ENCODE measurements at regions not wholly inside any gene's neighbourhood (a gene's known extent, or its start where the extent isn't known, plus 50 kb on each side); places are given as distances from the start of the nearest gene placed in this dataset.

DNA sequence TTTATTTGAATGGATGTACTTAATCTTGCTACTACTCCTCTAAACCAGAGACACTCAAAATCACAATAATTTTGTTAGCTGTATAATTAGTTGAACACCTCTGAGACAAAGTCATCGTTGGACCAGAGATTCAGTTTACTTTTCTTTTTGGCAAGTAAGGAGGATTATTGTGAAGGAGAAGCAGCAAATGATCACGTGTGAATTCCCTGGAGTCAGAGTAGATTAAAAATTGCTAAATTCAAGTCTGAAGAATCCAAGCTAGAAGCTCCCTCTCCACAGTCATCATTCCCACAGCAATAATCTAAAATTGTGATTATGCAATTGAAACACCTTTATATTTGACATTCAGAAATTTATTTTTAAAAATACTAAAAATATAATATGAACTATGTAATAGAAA lies 484.4 kb downstream of the CMPK2 start:
- no peak overlapping the region for H3K4me2 ChIP-seq
- TF ChIP-seq, protein P1, sequence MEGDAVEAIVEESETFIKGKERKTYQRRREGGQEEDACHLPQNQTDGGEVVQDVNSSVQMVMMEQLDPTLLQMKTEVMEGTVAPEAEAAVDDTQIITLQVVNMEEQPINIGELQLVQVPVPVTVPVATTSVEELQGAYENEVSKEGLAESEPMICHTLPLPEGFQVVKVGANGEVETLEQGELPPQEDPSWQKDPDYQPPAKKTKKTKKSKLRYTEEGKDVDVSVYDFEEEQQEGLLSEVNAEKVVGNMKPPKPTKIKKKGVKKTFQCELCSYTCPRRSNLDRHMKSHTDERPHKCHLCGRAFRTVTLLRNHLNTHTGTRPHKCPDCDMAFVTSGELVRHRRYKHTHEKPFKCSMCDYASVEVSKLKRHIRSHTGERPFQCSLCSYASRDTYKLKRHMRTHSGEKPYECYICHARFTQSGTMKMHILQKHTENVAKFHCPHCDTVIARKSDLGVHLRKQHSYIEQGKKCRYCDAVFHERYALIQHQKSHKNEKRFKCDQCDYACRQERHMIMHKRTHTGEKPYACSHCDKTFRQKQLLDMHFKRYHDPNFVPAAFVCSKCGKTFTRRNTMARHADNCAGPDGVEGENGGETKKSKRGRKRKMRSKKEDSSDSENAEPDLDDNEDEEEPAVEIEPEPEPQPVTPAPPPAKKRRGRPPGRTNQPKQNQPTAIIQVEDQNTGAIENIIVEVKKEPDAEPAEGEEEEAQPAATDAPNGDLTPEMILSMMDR (conservative IDR thresholded peaks at IDR 0.05) = no peak
- no peak for TF ChIP-seq EZH2 (IDR thresholded peaks at IDR 0.05; ENCODE audit: low read depth)
- H2AFZ ChIP-seq = no peak overlapping the region
- no peaks in the 10 kb centered on the region for H3K4me1 ChIP-seq (replicated peaks; ENCODE audit: insufficient read depth)
- POLR2A ChIA-PET (ENCODE audit: unreplicated experiment) = interaction anchor here (0.5 kb wide), 1 partner anchor 48 kb away, joined by 27 read pairs; no protein-coding TSS in a partner anchor
- no peaks in the 10 kb centered on the region; the same call in 1 of the 2 replicates for H3K9me3 ChIP-seq (ENCODE audit: insufficient read depth, low read depth)
- H3K9me2 ChIP-seq (ENCODE audit: insufficient read depth) = no peaks in the 10 kb centered on the region
- H3K79me2 ChIP-seq (ENCODE audit: low read depth) = no peaks in the 10 kb centered on the region
- H3K36me3 ChIP-seq (ENCODE audit: low read depth) = no peaks in the 10 kb centered on the region
- intact Hi-C loops (cut with micrococcal nuclease; ENCODE audit: unreplicated experiment) = no loop called here
- no peaks in the 10 kb centered on the region for H3K27me3 ChIP-seq (ENCODE audit: insufficient read depth, low read depth)
- DNase-seq = no peak
- BruUV-seq (replicated peaks) = no TSS peak
- H3K4me3 ChIP-seq = no peak overlapping the region
- no peaks in the 10 kb centered on the region for H4K20me1 ChIP-seq (ENCODE audit: insufficient read depth)
- CTCF ChIA-PET = no interaction called here
- no peaks in the 10 kb centered on the region for H3F3A ChIP-seq (ENCODE audit: insufficient read depth, low read depth)
- no peak overlapping the region for H3K27ac ChIP-seq

DNA sequence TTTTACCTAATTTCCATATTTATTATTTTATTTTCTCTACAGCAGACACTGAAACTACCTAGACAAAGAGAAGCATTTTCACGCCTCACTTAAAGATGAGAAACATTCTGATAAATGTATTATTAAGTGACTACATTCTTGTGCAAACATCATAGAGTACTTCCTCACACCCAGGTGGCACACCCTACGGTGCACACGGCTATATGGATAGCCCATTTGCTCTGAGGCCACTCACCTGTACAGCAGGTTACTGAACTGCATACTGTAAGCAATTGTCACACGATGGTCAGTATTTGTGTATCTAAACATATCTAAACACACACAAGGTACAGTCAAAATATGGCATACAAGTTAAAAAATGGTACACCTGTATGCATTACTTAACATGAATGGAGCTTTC lies 481.4 kb downstream of the CMPK2 start:
- ChIA-PET POLR2A (ENCODE audit: unreplicated experiment) (no interaction called here), CTCF (no interaction called here)
- TF ChIP-seq, protein P1 (conservative IDR thresholded peaks at IDR 0.05) = no peak
- no peak for TF ChIP-seq EZH2 (IDR thresholded peaks at IDR 0.05; ENCODE audit: low read depth)
- H3F3A ChIP-seq (ENCODE audit: insufficient read depth, low read depth) = no peaks in the 10 kb centered on the region
- DNase-seq = no peak
- H2AFZ ChIP-seq = no peak overlapping the region
- H3K4me2 ChIP-seq = no peak overlapping the region
- intact Hi-C loops (cut with micrococcal nuclease; ENCODE audit: unreplicated experiment) = no loop called here
- H3K27me3 ChIP-seq (ENCODE audit: insufficient read depth, low read depth) = no peaks in the 10 kb centered on the region
- H3K9me2 ChIP-seq (ENCODE audit: insufficient read depth) = no peaks in the 10 kb centered on the region
- no peaks in the 10 kb centered on the region for H3K36me3 ChIP-seq (ENCODE audit: low read depth)
- BruUV-seq (replicated peaks) = no TSS peak
- no peak overlapping the region for H3K27ac ChIP-seq
- H3K4me3 ChIP-seq = no peak overlapping the region
- H3K4me1 ChIP-seq (replicated peaks; ENCODE audit: insufficient read depth) = no peaks in the 10 kb centered on the region
- no peaks in the 10 kb centered on the region; the same call in none of the 2 replicates for H3K9me3 ChIP-seq (ENCODE audit: insufficient read depth, low read depth)
- no peaks in the 10 kb centered on the region for H3K79me2 ChIP-seq (ENCODE audit: low read depth)
- H4K20me1 ChIP-seq (ENCODE audit: insufficient read depth) = no peaks in the 10 kb centered on the region

DNA sequence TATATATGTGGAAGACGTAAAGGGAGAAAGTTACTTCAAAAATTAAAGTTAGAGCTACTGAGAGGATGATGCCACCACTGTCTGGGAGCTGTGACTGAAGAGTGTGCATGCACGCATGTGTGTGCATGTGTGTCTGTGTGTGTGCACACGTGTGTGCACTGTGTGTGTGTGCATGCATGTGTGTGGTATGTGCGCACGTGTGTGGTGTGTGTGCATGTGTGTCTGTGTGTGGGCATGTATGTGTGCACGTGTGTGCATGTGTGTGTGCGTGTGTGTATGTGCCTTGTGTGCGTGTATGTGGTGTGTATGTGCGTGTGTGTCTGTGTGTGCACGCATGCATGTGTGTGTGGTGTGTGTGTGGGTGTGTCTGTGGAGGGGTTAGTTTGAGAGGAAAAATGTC lies 473.4 kb downstream of the CMPK2 start:
- H3K79me2 ChIP-seq (ENCODE audit: low read depth) = no peaks in the 10 kb centered on the region
- no peaks in the 10 kb centered on the region; the same call in 1 of the 2 replicates for H3K9me2 ChIP-seq (ENCODE audit: insufficient read depth)
- DNase-seq = no peak
- H3K4me2 ChIP-seq = no peak overlapping the region
- no peaks in the 10 kb centered on the region; the same call in 1 of the 2 replicates for H3K9me3 ChIP-seq (ENCODE audit: insufficient read depth, low read depth)
- CTCF ChIA-PET = no interaction called here
- H3K27ac ChIP-seq = no peak overlapping the region
- no peaks in the 10 kb centered on the region for H3K4me1 ChIP-seq (replicated peaks; ENCODE audit: insufficient read depth)
- H2AFZ ChIP-seq = no peak overlapping the region
- TF ChIP-seq, protein P1 (conservative IDR thresholded peaks at IDR 0.05) = no peak
- no peak for TF ChIP-seq EZH2 (IDR thresholded peaks at IDR 0.05; ENCODE audit: low read depth)
- POLR2A ChIA-PET (ENCODE audit: unreplicated experiment) = no interaction called here
- H3F3A ChIP-seq (ENCODE audit: insufficient read depth, low read depth) = no peaks in the 10 kb centered on the region
- no peak overlapping the region for H3K4me3 ChIP-seq
- intact Hi-C loops (cut with micrococcal nuclease; ENCODE audit: unreplicated experiment) = no loop called here
- no peaks in the 10 kb centered on the region for H3K36me3 ChIP-seq (ENCODE audit: low read depth)
- no peaks in the 10 kb centered on the region for H3K27me3 ChIP-seq (ENCODE audit: insufficient read depth, low read depth)
- BruUV-seq (replicated peaks) = no TSS peak
- no peaks in the 10 kb centered on the region for H4K20me1 ChIP-seq (ENCODE audit: insufficient read depth)

All from PC-9 (cell line).